ENCODE measurements at regions not wholly inside any gene's neighbourhood (a gene's known extent, or its start where the extent isn't known, plus 50 kb on each side); places are given as distances from the start of the nearest gene placed in this dataset.

DNA sequence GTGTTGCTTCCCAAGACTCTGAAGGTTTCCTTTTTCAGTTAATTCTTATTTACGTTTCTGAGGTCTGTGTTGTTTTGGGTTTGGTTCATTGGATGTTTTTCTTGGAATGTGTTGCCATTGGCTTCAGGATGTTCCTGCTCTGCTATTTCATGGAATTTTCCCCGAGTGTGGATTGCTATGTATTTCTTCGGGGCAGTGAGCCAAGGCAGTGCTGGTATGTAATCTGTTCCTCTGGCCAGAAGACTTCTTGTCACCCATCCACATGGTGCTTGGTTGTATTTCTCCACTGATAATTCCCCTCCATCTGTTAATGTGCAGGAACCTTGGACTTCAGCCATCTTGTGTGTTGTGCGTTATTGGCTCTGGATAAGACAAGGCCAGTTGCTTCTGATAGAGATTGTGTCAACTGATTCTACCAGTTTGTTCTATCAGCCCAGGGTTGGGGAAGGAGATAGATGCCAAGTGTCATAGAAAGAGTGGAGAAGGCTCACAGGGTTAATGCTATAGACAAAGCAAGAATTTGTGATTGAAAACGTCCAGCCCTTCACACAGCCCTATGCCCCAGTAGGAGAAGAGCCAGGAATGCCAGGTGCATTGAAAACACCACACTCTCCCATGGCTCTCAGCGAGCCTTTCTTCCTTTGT, 505.2 kb downstream of the PLPP3 start:
- no peak for DNase-seq (ENCODE audit: low read depth in 2 of 2)

DNA sequence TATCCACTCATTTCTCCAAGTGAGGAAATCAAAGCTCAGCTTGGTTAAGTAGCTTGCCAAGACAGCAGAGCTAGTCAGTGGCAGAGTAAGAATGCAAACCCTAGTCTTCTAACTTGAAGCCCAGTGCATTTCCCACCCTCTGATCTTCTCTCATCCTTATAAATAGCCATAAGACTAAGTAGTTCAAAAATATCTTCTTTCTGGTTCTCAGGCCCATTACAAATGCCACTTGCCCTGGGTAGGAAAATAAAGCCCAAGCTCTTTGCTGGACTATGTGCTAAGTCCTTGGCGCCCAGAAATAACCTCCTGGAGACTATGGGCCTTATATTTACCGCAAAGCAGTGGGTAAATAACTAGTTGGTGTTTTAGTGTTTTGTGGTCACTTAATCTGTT, 505.8 kb downstream of the PLPP3 start:
- no peak for DNase-seq (ENCODE audit: low read depth in 2 of 2)

DNA sequence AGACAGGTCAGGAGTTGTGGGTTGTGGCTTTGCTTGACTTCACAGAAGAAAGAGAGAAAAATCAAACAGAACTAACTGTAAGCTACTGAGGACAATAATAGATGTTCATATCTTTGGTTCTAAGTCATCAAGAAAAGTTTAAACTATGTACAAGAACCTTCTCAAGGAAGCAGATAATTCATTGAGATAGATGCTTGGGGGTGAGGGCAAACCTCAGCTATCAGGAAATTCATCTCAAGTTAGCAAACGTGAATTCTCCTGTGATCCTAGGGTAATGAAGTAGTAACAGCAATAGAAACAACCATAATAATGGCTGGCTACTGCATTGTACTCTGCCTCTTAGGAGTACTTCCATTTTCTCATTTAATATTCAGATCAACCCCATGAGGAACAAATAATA, 506.2 kb downstream of the PLPP3 start:
- no peak for DNase-seq (ENCODE audit: low read depth in 2 of 2)

DNA sequence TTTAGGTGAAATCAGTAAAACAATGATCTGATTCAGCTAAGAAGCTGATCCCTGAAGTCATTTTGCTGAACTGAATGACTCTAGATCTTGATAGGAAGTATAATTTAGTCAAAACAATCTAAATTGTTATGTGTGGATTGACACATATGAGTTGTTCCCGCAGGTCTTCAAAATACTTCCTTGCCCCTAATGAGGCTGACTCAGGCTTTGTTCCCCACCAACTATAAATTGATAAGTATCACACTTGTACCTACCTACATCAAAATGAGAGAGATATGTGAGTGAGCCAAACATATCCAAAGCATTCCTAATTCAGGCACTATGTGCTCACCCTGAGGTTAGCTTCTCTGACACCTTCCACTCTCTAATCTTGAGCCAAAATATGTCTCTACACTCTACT, 507.1 kb downstream of the PLPP3 start:
- no peak for DNase-seq (ENCODE audit: low read depth in 2 of 2)

DNA sequence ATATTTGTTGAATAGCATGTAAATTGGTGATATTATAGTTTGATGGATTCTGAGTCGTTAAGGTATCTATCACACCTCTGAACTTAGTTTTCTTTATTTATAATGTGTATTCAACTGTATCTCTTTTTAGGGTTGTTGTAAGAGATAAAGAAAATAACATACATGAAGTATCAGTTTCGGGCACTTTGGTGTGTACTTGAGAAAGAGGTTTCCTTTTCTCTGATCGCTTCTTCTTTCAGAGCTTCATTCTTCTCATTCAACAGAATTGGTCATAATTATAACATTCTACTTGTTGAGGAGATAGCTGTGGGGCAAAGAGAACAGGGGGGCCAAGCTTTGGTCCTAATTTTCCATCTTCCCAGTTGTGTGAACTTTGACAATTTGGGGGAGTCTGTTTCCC, 508.0 kb downstream of the PLPP3 start:
- DNase-seq (ENCODE audit: low read depth in 2 of 2), result no peak

DNA sequence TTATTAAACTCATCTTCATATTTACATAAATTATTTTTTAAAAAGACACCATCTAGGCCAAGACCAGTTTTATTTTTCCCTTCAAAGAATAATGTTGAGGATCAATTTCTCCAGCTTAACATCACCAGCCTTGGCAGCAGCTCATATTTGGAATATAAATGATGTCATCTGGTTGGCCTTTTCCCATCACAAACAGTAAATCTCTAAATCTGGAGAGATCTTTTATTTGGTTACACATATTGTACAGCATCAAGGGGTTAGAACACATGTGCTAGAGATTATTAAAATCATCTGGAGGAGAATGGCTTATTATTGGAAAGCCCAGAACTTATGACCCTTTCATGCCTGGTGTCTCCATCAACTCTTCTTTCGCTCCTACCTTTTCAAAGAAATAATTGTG, 508.8 kb downstream of the PLPP3 start:
- DNase-seq (ENCODE audit: low read depth in 2 of 2), result no peak

DNA sequence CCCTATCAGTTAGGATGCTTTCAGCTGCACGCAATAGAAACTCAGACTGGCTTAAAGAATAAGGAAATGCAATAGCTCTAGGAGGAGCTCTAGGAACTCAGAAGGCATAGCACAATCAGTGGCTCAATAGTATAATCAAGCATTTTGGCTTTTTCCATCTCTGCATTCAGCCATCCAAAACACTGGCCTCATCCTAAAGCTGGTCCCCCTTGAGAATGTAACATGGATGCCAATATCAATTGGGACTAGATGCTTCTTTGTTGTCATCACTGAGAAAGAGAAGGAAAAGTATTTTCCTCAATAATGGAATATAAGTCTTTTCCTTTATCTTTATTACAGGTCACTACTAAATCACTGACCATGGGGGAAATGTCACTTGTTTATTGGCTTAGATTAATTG, 509.5 kb downstream of the PLPP3 start:
- DNase-seq (ENCODE audit: low read depth in 2 of 2), result no peak

DNA sequence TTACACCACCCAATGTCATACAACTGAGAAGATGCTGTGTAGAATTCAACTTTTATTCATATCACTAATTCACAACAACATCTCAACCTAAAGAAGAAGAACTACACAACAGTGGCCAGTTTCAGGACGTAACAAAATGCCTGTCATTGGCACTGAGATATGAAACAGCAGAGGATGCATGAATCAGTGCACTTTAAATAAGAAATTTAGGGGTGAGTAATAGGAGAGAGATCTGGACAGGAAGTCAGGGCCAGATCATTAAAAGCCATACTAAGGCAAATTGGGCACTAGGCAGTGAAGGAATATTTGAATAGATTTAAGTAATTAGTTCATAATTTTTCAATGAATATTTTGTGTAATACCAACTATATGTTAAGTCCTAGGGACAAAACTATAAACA, 510.5 kb downstream of the PLPP3 start:
- no peak for DNase-seq (ENCODE audit: low read depth in 2 of 2)

DNA sequence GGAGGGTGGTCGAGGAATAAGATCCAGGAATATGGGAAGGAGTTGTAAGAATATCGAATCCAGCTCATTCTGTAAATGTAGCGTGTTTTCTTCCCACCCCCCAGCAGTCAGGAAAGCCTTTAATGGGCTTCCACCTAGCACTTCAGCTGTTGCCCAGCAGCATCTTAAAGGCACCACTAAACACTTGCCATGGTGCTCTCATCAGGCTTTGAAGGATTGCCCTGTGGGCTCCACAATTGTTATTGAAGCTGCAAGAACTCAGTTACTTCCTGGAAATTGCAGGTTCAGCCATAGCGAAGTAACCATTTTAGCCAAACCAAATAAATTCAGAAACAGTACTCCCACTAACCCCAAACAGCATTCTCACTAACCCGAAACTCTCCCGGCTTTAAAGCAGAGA, 511.2 kb downstream of the PLPP3 start:
- DNase-seq (ENCODE audit: low read depth in 2 of 2), result no peak

DNA sequence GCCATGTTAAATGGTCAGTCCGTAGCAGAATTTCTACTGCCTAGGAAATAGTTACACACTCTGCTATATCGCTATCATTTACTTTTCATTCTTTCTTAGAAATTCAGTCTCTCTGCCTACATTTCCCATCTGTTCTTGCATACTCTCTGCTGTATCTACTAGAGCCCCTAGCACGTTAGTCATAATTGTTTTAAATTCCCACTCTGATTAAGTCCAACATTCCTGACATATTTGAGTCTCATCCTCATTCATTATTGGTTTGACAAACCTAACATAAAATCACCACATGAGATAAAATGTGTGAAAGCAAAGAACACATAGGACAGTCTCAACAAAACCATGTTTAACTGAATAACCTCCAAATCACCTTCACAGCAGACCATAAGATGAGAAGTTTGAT, 513.6 kb downstream of the PLPP3 start:
- no peak for DNase-seq (ENCODE audit: low read depth in 2 of 2)

DNA sequence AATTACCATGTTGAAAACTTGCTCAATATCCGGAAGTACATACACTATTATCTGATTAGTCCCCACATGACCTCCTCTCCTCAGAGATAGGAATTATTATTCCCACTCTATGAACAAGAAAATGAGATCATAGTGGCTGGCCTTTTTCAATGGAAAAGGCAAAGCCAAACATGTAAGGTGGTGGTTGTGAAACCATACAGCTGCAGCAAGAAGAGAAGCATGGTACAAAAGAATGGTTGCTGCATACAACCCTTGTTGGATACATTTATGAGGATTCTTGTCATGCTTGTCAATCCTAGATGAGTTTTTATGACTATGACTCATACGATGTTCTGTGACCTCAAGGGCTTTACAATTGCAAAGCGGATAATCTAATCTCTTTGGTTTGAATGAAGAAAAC, 514.7 kb downstream of the PLPP3 start:
- no peak for DNase-seq (ENCODE audit: low read depth in 2 of 2)

DNA sequence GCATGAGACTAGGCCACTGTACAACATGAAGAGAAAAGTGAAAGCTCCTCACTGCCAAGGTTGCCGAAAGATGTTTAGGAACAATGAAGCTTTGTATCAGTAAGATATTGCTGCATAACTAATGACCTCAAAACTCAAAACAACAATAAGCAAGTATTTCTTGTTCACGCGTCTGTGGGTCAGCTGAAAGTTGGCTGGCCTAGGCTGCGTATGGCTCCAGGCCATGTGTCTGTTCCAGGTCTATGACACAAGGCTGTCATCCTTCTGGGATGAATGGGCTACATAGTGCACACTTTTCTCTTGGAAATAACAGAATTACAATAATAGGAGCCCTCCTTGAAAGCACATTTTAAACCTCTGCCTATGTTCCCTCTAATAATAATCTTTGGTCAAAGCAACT, 515.9 kb downstream of the PLPP3 start:
- no peak for DNase-seq (ENCODE audit: low read depth in 2 of 2)

DNA sequence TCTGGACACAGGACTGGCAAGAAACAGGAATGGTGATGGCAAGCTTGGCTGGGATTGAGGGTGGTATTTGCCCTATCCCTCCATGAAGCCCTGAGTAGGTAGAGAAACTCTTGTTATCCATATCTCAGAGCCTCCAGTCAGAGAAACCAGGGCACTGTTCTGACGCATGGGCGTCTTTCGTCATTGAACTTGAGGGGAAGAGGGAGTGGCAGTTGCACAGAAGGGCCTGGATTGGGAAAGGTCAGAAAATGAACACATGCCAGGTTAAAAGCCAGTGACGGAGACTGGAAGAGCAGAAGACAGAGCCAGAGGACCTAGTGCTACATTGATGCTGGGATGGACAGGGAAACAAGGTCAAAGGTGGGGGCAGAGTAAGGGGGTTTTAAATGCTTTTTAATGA, 516.7 kb downstream of the PLPP3 start:
- DNase-seq (ENCODE audit: low read depth in 2 of 2), result no peak

DNA sequence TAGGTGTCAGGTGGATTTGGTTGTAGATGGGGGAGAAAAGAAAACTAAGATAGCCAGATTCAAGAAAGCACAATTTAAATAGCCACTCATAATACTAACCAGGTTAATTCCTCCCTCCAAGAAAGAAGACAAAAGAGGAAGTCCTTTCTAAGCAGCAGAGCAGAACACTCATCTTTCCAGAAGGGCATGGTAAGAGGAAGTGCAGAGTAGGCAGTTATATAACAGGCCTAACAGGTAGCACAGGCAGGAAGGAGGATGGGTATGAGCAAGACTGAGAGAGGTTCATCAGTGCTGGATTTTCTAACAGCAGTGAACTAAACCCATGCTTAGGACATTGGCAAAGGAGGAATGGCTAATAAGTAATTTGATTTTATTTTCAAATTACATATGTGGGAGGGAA, 517.5 kb downstream of the PLPP3 start:
- DNase-seq (ENCODE audit: low read depth in 2 of 2), result no peak

DNA sequence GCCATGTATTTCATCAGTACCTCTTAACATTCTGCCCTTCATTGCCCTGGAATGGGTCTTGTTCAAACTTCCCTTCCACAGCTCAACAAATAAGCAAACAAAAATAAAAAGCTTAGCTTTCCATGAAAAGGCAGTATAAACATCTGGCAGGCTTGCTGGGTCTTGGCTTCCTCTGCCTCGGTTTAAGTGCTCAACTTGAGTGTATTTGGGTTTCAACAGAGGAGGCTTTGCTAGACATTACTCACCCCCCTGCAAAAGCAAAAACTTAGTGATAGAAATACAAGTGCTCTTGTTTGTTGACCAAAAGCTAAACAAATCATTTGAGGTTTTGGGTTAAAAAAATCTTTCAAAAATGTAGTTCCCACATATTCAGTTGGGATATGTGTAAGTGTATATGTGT, 518.5 kb downstream of the PLPP3 start:
- DNase-seq (ENCODE audit: low read depth in 2 of 2), result no peak

DNA sequence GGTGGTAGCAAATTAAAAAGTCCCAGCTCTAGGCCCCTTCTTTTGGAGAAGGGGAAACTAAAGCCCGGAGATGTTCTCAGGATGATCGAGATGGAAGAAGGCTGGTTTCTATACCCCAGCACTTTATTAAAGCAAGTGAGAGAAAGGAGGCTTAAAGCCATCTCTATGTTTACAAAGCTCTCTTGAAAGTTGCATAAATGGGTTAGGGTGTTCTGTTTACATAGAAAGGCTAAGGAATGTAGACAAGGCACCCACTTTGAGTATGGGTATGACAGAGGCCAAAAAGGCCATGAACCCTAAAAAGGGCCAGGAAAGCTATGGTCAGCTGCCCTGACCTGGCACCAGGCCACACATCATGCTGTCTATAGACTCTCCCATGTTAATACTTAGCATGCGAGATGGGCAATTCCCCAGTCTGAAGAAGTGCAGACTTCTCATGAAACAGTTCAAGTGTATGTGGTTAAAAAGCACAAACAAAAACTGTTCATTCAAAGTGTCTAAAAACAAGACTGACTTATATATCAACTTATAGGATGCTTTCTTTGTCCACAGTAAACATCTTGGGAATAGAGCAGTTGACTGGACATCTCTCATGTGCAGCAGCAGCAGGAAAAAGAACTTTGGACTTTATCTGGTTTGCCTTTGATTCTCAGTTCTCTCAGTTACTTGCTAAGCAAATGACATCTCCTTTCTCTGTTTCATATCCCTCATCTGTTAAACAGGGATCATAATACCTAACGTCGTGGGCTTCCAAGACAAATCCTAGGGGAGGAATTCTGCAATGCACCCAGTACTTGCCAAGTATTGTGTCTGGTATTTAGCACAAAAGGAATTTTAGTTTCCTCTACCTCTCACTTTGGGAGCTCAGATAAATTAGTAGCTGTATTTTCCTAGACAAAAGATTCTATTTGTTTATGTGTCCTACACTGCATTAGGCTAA, 521.6 kb downstream of the PLPP3 start:
- DNase-seq (ENCODE audit: low read depth in 2 of 2), result no peak

DNA sequence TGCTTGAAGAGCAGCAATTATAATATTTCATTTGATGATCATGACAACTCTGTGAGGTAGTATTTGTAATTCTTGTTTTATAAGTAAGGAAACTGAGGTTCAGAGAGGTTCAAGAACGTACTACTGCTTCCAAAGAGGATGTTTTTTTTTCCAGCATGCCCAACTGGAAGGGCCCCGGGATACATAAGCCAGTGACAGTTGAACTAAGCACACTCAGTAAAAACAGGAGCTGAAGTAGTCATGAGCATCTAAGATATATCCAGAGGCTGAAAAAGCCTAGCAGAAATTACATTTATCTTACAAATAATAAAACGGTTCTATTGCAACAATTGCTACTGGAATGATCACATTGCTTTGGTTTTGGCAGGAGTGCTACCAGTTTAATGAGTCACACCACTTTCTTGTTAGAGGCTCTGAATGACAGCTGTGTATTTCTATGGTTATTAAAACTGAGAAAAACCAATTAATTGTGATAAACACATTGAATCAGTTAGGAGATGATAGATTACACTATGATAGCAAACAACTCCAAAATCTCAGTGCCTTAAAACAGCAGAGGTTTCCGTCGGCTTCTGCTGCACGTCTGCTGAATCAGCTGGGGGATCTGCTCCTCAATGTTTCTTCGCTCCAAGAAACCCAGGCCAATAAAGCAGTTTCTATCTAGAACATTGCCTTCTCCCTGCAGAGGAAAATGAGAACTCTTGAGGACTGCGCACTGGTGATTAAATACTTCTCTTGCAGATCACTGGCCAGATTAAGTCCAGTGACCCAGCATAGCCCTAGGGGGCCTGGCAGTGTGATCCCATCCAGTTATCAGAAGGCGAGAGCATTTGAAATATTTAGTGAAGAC, 522.7 kb downstream of the PLPP3 start:
- DNase-seq (ENCODE audit: low read depth in 2 of 2), result no peak

DNA sequence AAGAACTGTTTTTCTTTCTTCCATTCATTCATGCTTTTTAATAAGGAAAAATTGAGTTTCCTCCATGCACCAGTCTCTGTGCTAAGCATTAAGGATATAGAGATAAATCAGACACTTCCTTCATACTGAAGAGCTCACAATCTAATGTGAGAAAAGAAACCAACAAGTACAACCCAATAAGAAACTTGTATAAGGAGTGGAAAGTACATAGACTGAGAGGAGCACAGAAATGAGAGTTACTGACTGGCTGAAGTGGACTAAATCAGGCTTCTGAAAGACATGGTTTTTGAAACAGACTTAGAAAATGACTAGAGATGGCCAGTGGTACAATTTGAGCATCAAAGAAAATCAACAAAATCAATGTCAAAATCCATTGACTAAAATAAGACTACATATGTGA, 524.4 kb downstream of the PLPP3 start:
- DNase-seq (ENCODE audit: low read depth in 2 of 2), result no peak

DNA sequence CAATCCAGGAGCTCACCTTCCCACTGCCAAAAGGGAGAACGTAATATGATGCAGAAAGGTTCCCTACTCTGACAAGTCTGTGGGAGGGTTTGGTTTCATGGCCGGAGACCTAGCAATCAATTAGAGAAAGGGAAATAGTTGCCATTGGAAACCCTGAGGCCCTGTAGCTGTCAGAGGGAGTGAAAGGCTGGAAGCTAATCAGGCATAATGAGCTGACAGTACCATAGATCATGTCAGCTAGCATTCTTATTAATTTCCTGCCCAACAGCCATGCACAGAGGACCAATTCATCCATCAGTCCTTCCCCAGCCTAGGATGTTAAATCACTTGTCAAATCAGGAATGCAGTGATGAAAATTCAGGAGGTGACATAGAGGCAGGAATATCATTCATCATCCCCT, 527.3 kb downstream of the PLPP3 start:
- DNase-seq (ENCODE audit: low read depth in 2 of 2), result no peak

DNA sequence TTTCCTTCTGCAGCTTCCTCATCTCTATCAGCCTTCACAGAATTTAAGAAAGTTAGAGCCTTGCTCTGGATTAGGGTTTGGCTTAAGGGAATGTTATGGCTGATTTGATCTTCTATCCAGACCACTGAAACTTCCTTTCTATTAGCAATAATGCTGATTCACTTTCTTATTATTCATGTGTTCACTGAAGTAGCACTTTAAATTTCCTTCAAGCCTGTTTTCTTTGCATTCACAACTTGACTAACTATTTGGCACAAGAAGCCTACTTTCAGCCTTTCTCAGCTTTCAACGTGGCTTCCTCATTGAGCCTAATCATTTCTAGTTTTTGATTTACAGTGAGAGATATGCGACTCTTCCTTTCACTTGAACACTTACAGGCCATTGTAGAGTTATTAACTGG, 528.5 kb downstream of the PLPP3 start:
- no peak for DNase-seq (ENCODE audit: low read depth in 2 of 2)

DNA sequence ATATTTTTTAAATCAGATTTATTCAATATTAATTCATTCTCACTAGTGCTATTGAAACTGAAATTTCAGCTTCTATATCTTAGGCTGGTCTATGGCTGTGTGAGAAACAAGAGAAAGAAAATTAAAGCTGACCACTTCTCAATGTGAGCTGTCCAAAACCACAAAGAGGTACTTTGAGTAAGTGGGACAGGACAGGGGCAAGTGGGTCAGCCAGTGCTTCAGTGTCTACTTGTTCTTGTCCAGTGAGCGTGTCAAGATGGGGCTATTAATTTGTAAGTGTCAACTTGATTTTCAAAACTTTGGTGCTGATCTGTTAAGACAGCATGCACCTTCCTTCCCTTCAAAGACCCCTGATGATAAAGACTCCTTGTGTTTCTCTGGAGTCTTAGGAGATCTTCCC, 533.9 kb downstream of the PLPP3 start:
- DNase-seq (ENCODE audit: low read depth in 2 of 2), result no peak

DNA sequence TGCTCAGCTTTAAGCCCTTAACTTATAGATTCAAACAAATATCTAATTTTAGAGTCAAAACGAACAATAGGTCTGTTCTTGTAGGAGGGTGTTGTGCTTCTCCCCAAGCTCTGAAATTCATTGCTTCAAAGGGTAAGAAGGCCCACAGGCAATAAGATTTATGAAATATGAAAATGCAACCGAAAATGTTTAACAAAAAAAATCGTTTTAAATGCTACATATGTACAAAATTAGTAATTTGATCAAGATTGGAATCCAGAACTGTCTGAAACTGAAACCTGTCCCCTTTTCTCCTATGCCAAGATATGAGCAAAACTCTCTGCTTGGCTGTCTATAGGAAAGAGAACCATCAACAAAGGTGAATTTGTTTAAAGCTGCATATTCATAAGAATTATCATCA, 534.3 kb downstream of the PLPP3 start:
- DNase-seq (ENCODE audit: low read depth in 2 of 2), result no peak

DNA sequence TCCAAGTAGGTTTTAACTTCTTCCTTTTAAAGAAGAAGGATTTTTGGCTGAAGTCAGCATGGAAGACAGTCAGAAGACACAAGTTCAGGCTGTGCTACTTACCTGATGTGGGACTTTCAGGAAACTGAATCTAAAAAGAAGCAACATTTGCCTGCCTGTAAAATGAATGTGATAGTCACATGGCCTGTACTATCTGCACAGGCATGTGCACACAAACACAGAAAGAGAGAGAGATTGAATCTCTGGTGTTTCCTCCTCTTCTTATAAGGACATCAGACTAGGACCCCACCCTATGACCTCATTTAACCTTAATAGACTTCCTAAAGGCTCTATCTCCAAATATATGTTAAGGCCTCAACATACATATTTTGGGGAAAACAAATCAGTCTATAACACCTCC, 542.9 kb downstream of the PLPP3 start:
- DNase-seq (ENCODE audit: low read depth in 2 of 2), result no peak
